ENCODE measurements at regions not wholly inside any gene's neighbourhood (a gene's known extent, or its start where the extent isn't known, plus 50 kb on each side); places are given as distances from the start of the nearest gene placed in this dataset.

- TF ChIP-seq POLR2AphosphoS5 (IDR thresholded peaks at IDR 0.05; ENCODE audit: low read depth, low read length): no peak
- TF ChIP-seq, protein P1, sequence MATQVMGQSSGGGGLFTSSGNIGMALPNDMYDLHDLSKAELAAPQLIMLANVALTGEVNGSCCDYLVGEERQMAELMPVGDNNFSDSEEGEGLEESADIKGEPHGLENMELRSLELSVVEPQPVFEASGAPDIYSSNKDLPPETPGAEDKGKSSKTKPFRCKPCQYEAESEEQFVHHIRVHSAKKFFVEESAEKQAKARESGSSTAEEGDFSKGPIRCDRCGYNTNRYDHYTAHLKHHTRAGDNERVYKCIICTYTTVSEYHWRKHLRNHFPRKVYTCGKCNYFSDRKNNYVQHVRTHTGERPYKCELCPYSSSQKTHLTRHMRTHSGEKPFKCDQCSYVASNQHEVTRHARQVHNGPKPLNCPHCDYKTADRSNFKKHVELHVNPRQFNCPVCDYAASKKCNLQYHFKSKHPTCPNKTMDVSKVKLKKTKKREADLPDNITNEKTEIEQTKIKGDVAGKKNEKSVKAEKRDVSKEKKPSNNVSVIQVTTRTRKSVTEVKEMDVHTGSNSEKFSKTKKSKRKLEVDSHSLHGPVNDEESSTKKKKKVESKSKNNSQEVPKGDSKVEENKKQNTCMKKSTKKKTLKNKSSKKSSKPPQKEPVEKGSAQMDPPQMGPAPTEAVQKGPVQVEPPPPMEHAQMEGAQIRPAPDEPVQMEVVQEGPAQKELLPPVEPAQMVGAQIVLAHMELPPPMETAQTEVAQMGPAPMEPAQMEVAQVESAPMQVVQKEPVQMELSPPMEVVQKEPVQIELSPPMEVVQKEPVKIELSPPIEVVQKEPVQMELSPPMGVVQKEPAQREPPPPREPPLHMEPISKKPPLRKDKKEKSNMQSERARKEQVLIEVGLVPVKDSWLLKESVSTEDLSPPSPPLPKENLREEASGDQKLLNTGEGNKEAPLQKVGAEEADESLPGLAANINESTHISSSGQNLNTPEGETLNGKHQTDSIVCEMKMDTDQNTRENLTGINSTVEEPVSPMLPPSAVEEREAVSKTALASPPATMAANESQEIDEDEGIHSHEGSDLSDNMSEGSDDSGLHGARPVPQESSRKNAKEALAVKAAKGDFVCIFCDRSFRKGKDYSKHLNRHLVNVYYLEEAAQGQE (IDR thresholded peaks at IDR 0.05; ENCODE audit: insufficient read depth in 1 of 2, low read depth in 2 of 2, low read length in 2 of 2): no peak
- no peak for TF ChIP-seq TAF1 (IDR thresholded peaks at IDR 0.05; ENCODE audit: borderline replicate concordance, insufficient read depth, low read length)
Observed at GRCh38 chr2:6538607-6539006, 327.1 kb downstream of the CMPK2 start.

All from PFSK-1 (cell line).